HL-60/S4 treated with phorbol 12-myristate 13-acetate at 8.2 ng/mL for 4 days and 3 days (cell line): ENCODE measurements at regions not wholly inside any gene's neighbourhood (a gene's known extent, or its start where the extent isn't known, plus 50 kb on each side); places are given as distances from the start of the nearest gene placed in this dataset.

Experiments used
- in situ Hi-C: fragments of 300-500 bp; cut with MboI; formaldehyde crosslinking; loops from 2 replicates; pipeline ENCODE4 v1.15.0; 2022; ENCODE audit warnings: low sequenced_read_pairs

- in situ Hi-C loops = loop anchor here (25.0 kb wide), 1 partner anchor 1263 kb away; no protein-coding TSS in a partner anchor
Measured at GRCh38 chr12:92650228-92650822, 52.5 kb upstream of the PLEKHG7 start.

- in situ Hi-C loops = loop anchor here (25.0 kb wide), 2 partner anchors 837 to 1262 kb away; no protein-coding TSS in a partner anchor
Measured at GRCh38 chr12:92649511-92650227, 53.1 kb upstream of the PLEKHG7 start.

DNA sequence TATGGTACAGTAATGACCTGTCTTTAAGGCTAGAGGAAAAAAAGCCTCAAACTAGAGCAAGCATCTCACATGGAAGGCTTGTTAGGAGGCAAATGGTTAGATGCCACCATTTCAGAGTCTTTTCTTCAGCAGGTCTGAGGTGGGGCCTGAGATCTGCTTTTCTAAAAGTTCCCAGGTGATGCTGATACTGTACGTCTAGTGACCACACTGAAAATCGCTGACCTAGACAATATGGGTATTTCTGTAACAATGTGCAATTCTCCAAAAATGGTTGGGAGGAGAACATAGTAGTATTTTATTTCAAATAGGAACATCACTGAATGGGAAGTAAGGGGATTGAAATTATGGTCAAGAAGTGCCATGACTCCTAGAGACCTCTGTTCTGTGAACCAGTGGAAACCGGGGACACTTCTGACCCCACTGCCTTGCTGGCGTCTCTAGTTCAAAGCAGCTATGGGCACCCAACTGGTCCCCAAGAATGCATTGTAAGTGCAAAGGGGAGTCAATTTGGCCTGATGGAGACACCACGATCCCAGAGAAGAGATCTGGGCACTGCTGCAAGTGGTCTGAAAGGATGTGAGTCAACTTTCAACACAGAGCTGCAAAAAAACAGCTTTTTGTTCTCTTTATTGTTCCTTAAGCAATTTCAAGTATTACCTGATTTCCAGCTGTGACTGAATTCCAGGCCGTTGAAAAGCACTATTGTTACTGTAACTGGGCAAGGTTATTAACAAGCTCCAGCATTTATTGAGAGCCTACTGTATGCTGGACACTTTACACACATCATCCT, 54.4 kb upstream of the PLEKHG7 start:
- in situ Hi-C loops = loop anchor here (25.0 kb wide), 1 partner anchor 836 kb away; no protein-coding TSS in a partner anchor

DNA sequence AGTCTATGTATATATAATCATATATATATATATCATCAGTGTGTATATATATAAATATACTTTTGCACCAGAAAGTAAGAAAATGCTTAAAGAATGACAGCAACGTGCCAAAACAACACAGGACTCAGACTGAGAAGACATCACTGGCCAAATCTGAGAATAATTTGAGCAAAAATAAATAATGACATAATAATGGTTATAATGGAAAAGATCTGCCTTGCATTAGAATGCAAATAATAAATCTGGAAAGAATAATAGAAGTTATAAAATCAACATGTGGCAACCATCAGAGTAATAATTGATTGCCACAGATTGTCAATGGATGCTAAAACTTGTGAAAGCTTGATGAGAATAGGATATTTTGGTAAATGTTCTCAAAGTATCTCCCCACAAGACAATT, 61.5 kb upstream of the PLEKHG7 start:
- in situ Hi-C loops = loop anchor here (25.0 kb wide), 1 partner anchor 829 kb away; no protein-coding TSS in a partner anchor

GRCh38 chr12:92640691-92641090, 62.1 kb upstream of the PLEKHG7 start:
- in situ Hi-C loops = loop anchor here (25.0 kb wide), 1 partner anchor 828 kb away; no protein-coding TSS in a partner anchor

- in situ Hi-C loops = loop anchor here (25.0 kb wide), 1 partner anchor 827 kb away; no protein-coding TSS in a partner anchor
Measured at GRCh38 chr12:92639017-92639416, 63.8 kb upstream of the PLEKHG7 start.

DNA sequence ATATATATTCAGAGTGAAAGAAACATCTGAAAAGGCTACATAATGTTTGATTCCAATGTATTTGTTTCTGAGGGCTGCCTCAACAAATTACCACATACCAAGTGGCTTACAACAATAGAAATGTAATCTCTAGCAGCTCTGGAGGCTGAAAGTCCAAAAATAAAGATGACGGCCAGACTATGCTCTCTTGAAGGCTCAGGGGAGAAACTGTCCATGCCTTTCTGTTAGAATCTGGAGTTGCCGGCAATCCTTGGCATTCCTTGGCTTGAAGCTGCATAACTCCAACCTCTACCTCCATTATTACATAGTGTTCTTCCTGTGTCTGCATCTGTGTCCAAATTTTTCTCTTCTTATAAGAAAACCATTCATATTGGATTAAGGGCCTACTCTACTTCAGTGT, 68.1 kb upstream of the PLEKHG7 start:
- in situ Hi-C loops = loop anchor here (25.0 kb wide), 1 partner anchor 822 kb away; no protein-coding TSS in a partner anchor

DNA sequence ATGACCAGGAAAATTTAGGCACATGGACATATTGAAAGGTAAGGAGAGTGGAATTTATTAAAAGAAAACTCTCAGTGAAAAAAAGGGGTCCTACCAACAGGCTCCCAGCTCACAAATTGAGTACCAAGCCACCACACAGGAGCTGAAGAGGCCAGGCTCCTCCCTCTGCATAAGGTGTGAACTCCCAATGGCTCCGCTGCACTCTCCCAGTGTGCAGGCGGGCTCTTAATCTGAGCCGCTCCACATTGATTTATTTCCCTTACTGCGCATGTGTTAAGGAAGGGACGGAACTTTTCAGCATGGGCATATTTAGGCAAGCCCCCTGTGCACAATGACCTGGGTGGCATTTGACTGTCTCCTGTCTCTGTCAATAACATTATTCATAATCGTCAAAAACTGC, 68.6 kb upstream of the PLEKHG7 start:
- in situ Hi-C loops = loop anchor here (25.0 kb wide), 1 partner anchor 822 kb away; no protein-coding TSS in a partner anchor

GRCh38 chr12:92630968-92631367, 71.8 kb upstream of the PLEKHG7 start:
- in situ Hi-C loops = loop anchor here (25.0 kb wide), 1 partner anchor 819 kb away; no protein-coding TSS in a partner anchor

GRCh38 chr12:92629349-92630065, 73.3 kb upstream of the PLEKHG7 start:
- in situ Hi-C loops = loop anchor here (25.0 kb wide), 1 partner anchor 817 kb away; no protein-coding TSS in a partner anchor

DNA sequence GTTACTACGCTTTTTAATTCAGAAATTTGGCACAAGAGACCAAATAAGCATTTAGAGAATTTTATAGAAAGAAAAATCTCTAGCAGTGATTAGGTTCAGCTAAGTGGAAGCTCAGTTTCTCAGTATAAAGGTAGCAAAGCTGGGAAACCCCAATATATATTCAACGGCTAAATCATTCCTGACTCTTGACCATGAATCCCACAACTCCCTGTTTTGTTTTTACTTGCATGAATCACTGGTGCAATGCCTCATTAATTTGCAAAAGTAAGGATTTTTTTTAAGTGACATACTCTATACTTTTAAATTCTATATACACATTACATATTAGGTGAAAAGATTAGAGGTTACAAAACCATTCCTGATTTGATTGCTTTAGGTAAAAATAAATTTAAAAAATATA, 74.3 kb upstream of the PLEKHG7 start:
- in situ Hi-C loops = loop anchor here (25.0 kb wide), 1 partner anchor 816 kb away; no protein-coding TSS in a partner anchor

DNA sequence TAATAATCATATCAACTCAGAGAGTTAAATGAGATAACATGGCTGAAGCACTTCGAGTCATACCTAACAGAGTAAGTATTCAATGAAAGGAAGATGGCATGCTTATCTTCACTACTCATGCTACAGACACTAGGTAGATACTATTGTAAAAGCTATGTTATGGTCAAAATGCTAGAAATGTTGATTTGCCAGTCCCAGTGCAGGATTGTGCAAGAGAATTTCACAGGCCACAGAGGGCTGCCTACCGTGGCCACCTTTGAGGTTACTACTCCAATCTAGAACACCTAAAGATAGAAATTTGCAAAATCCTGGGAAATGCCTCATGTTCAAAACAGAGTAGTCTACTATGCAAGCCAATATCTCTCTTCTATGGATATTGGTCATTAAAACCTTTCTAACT, 75.3 kb upstream of the PLEKHG7 start:
- in situ Hi-C loops = loop anchor here (25.0 kb wide), 1 partner anchor 815 kb away; no protein-coding TSS in a partner anchor

DNA sequence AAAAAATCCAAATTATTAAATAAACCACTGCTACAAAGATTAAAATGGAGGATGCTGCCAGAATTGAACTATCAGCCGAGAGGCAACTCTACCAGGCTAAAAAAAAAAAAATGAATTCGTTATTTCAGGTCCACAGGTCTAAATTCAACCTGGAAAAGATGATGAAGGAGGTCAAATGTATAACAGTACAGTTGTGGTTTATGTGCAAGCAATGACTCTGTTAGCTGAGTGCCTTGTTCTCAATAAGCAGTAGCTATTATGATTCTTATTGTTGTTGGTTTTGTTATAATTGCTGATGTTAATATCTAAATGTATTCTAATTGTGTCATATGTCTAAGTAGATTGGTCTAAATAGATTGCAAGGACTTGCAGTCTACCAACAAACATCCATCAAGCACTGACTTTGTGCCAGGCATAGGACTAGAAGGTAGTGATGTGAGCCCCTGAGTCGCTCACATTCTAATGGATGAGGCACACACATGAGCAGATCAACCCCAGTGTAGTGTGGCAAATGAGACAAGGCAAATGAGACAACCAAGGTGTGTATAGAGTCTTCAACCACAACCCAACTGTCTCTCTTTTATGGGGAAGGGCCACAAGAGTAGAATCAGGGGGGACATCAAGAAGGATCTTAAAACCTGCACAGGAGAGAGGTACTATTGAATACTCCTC, 77.0 kb upstream of the PLEKHG7 start:
- in situ Hi-C loops = loop anchor here (25.0 kb wide), 1 partner anchor 813 kb away; no protein-coding TSS in a partner anchor

DNA sequence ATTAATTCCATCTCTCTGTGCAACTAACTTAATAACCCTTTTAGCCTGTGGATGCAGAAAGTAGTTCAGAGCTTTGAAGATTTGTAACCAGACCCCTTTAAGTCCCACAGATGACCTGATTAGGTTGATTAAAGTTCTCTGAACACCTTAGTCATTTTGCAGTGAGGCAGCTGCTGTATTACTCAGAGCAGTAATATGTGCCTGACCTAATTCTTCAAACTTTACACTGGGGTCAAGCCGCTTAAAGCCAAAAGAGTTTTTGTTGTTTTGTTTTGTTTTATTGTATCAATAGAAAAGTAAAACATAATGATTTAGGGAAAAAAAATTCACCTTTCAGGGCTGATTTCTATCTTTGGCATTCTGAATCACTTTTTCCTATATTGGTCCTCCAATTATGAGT, 78.6 kb upstream of the PLEKHG7 start:
- in situ Hi-C loops = no loop called here

DNA sequence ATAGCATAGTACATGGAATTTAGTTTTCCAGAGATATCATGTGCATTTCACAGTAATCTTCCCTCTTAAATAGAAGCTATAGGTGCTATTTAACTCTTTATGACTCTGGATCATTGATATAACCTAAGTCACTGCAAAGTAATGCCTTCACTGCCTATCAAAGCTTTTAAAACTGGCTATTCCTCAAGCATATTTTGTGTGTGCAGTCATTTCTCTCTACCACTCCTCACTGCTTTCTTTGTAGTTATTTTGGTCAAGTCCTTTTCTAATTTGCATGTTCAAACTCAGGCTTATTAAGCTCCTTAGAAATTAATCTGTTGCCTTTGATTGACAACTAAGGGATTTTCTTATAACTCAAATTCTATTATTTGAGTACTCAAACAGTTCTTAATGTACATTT, 79.4 kb upstream of the PLEKHG7 start:
- in situ Hi-C loops = no loop called here

DNA sequence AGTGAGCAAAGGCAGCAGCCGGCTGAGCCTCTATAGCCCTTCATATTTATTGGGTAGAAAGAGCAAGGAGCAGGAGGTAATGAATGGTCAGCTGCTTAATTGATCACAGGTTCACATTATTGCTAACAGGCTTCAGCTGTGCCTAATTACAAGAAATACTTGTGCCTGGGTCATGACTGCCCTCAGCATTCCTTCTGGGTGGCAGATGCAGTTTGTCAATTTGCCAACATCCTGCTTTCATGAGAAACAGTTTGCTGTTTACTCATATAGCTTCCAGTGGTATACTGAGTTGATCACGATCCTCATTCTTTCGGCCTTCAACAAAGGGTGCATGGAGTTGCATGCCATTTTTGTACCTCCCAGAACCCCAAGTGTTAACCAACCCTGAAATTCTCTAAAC, 81.0 kb upstream of the PLEKHG7 start:
- in situ Hi-C loops = no loop called here

- in situ Hi-C loops = no loop called here
Measured at GRCh38 chr12:92621312-92621711, 81.5 kb upstream of the PLEKHG7 start.

DNA sequence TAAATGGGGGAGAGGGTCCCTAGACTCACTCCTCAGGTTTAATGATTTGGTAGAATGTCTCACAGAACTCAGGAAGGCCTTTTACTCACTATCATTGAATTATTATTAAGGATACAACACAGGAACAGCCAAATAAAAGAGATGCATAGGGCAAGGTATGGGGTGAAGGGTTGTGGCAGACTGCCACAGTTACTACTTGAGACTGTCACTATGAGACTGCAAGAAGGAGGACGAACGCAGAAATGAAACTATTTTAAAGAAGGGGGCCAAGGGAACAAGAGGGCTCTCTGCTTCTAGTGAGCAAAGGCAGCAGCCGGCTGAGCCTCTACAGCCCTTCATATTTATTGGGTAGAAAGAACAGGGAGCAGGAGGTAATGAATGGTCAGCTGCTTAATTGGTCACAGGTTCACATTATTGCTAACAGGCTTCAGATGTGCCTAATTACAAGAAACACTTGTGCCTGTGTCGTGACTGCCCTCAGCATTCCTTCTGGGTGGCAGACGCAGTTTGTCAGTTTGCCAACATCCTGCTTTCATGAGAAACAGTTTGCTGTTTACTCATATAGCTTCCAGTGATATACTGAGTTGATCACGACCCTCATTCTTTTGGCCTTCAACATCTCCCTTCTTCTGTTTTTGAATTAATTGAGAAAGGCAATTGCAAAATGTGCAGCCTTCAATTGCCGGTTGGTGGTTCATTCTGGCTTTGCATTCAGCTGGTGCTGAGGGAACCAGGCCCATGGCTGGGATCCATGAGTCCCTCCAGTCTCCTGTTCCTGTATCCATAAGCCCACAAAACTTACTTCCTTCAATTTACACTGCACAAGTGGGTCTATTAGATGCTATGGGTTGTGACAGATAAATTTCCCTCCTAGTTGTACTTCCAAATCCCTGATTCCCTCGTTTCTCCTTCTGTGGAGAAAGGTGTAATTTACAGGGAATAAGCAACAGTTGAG, 82.8 kb upstream of the PLEKHG7 start:
- in situ Hi-C loops = no loop called here

- in situ Hi-C loops = no loop called here
Measured at GRCh38 chr12:92619026-92619425, 83.8 kb upstream of the PLEKHG7 start.
